ENCODE measurements at regions not wholly inside any gene's neighbourhood (a gene's known extent, or its start where the extent isn't known, plus 50 kb on each side); places are given as distances from the start of the nearest gene placed in this dataset.

DNA sequence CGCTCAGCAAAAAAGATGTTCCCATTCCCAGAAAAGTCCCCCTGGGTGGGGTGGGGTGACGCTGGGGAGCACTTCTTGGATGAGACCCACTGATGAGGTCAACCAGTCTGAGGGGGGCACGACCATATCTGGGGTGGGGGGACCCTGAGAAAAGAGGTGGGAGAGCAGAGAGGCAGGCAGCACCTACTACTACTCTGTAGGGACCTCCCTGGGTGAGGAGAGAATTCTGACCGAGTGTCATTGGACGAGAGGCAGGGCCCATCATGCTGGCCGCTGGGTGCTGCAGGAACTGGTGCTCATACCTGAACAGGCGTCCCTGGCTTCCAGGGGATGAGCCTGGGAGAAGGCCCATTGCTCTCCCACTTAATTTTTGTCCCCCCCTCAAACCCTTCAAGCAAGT lies 158.8 kb downstream of the KLF13 start:
- no peak overlapping the region for H3K4me3 ChIP-seq (ENCODE audit: low read depth, low read length)
- DNase-seq (ENCODE audit: low read depth): no peak
- TF ChIP-seq, protein P1, sequence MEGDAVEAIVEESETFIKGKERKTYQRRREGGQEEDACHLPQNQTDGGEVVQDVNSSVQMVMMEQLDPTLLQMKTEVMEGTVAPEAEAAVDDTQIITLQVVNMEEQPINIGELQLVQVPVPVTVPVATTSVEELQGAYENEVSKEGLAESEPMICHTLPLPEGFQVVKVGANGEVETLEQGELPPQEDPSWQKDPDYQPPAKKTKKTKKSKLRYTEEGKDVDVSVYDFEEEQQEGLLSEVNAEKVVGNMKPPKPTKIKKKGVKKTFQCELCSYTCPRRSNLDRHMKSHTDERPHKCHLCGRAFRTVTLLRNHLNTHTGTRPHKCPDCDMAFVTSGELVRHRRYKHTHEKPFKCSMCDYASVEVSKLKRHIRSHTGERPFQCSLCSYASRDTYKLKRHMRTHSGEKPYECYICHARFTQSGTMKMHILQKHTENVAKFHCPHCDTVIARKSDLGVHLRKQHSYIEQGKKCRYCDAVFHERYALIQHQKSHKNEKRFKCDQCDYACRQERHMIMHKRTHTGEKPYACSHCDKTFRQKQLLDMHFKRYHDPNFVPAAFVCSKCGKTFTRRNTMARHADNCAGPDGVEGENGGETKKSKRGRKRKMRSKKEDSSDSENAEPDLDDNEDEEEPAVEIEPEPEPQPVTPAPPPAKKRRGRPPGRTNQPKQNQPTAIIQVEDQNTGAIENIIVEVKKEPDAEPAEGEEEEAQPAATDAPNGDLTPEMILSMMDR (IDR thresholded peaks at IDR 0.05; ENCODE audit: insufficient read depth, low read depth, low read length, missing control alignments): no peak

DNA sequence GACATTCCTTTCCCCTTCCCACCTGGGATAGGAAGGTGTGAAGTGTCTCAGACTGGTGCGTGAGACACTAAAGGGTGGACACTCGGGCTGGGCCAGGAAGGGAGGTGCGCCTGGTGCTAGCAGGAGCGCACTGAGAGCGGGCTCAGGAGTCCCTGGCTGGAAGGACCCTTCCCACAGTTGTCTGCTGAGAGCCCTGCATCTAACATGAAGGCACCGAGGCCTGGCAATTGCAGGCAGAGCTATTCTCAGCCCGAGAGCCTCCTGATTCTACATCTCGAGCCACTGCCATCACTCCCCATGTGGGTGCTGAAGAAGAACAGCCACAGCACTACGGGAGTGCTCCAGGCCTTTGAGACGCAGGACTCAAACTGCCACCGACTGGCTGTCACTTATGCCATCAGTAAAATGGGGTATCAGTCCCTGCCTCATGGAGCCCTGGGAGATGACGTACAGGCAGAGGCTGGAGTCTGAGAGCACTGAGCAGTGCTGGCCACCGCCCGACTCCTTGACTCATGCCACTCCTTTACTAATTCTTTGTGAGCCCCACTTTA lies 159.4 kb downstream of the KLF13 start:
- H3K4me3 ChIP-seq (ENCODE audit: low read depth, low read length): no peak overlapping the region
- TF ChIP-seq, protein P1 (IDR thresholded peaks at IDR 0.05; ENCODE audit: insufficient read depth, low read depth, low read length, missing control alignments): no peak
- DNase-seq (ENCODE audit: low read depth): no peak

DNA sequence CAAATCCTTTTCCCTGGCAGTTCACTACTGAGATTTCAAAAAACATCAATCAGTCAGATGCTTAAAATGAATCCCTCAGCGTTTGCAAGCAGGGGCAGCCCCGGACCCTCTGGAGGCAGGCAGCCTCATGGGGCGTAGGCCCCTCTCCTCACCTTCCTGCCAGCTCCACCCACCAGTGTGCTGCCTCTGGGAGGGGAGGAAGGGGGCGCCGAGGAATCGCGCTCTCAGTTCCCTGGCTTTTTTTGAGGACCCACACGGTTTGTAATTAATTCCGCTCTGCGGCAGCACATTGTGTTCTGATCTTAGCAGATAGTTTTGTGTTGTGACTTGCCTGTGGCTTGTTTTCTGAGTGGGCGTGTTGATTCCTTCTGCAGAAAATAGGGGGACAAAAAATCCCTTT lies 159.9 kb downstream of the KLF13 start:
- TF ChIP-seq, protein P1 (IDR thresholded peaks at IDR 0.05; ENCODE audit: insufficient read depth, low read depth, low read length, missing control alignments): no peak
- no peak for DNase-seq (ENCODE audit: low read depth)
- H3K4me3 ChIP-seq (ENCODE audit: low read depth, low read length): no peak overlapping the region

DNA sequence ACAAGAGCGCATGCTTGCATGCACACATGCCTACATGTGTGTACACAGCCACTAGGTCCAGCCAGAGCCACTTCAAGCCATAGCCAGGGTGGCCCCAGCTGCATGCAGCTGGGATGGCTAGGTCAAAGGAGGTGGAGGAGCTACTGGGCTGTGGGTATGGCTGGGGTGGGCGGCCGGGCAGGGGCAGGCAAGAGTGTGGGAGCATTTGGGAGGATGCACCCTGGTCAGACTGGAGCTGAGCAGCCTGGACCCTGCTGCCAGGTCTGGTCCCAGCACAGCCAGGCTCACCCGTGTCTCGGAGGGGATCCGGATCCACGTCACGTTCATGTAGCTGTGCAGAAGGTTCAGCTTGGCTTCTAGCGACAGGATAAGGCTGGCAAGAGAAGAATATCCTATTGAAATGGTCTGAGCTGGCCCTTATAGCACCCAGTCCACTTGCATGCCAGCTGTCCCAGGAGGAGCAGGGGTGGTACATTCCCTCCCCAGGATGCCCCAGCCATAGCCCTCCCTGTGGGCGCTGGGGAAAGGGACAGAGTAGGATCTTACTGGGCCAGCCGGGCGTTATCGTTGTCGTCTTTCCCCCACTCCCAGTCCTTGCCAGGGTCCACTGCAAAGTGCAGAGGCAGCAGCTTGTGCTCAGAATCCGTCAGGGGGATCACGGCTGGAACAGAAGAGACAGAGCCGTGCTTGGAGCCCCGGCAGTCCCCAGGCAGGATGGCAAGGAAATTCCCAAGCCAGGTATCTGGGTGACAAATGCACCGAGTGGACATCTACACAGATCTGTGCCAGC lies 160.5 kb downstream of the KLF13 start:
- H3K4me3 ChIP-seq (ENCODE audit: low read depth, low read length): no peak overlapping the region
- TF ChIP-seq, protein P1 (IDR thresholded peaks at IDR 0.05; ENCODE audit: insufficient read depth, low read depth, low read length, missing control alignments): no peak
- no peak for DNase-seq (ENCODE audit: low read depth)

DNA sequence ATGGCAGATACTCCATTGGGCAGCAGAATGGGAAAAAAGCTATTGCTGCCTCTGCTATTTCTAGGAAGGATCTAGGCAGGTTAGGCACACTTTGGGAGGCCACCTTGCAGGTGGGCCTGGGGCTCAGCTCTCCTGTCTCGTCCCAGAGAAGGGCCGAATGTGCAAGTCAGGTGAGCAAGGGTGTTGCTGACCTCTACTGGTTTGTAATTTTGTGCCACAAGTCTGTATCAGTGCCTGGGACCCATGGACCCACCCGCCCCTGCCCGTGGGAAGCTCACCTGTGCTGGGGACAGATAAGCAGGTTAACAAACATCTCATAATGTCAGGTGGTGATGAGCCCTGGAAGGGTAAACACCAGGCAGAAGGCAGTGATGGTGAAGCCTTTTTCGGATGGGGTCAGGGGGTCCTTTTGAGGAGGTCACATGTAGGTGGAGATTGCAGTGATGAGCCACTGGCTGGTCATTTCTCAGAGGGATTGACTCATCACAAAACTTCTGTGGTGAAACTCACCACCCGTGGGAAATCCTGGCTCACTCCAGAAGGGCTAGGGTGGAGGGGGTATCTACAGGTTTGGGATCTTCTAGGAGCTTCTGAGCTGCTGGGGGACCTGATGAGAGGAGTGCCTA lies 161.3 kb downstream of the KLF13 start:
- no peak overlapping the region for H3K4me3 ChIP-seq (ENCODE audit: low read depth, low read length)
- DNase-seq (ENCODE audit: low read depth): peak; percentile 81
- TF ChIP-seq, protein P1 (IDR thresholded peaks at IDR 0.05; ENCODE audit: insufficient read depth, low read depth, low read length, missing control alignments): peak; percentile 19

DNA sequence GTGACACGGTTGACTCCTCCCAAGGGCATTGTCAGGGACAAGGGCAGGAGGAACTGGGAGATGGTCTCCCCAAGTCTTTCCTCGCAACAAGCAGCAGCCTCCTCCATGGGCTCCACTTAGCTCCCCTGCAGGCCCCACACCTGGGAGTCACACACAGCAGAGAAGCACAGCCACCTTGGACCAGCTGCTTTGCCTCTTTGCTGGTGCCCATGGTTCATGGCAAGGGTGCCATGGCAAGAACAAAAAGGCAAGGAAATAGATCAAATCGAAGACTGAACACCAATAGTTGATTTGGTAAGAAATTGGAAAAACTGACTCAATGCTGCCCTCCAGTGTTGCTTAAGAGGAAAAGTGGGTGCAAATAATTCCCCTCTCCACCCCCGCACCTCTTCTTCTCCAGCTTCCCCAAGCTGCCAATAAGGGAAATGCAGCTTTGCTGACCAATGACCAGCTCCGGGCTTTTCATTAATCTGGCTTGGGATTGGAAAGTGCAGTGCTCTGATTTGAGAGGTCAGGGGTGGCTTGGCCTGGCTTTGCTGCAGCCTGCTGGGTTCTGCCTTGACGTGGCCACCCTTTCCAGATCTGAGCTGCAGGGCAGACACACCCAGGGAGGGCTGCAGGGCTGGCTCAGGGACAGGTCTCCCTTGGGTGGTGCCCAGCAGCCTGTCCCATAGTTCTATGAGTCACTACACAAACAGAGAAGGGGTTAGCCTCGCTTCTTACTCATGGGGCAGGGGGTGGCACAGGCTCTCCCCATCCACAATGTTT lies 162.0 kb downstream of the KLF13 start:
- no peak overlapping the region for H3K4me3 ChIP-seq (ENCODE audit: low read depth, low read length)

More for the DNA sequence above, 162.0 kb downstream of the KLF13 start:
- TF ChIP-seq, protein P1 (IDR thresholded peaks at IDR 0.05; ENCODE audit: insufficient read depth, low read depth, low read length, missing control alignments): peak; percentile 77
- DNase-seq (ENCODE audit: low read depth): peak; percentile 90
